PFSK-1 (cell line): ENCODE measurements at regions not wholly inside any gene's neighbourhood (a gene's known extent, or its start where the extent isn't known, plus 50 kb on each side); places are given as distances from the start of the nearest gene placed in this dataset.

Source experiments
- FOXP2 ChIP-seq: optimal IDR thresholded peaks from 2 replicates; pipeline ENCODE3; 2011; ENCODE audit warnings: borderline replicate concordance, control low read depth, inconsistent platforms; ENCODE audit not compliant: insufficient read depth; ENCODE audit errors: extremely low read length, extremely low read depth
- SIN3A ChIP-seq: IDR thresholded peaks from 2 replicates; pipeline ENCODE4 v1.6.1; 2012; ENCODE audit warnings: mild to moderate bottlenecking, low read length, moderate library complexity, borderline replicate concordance; ENCODE audit not compliant: insufficient read depth

GRCh38 chr1:22245726-22246125 is 102.8 kb upstream of the WNT4 start:
- TF ChIP-seq FOXP2 (no peak), SIN3A (no peak)
